ENCODE measurements at regions not wholly inside any gene's neighbourhood (a gene's known extent, or its start where the extent isn't known, plus 50 kb on each side); places are given as distances from the start of the nearest gene placed in this dataset.

DNA sequence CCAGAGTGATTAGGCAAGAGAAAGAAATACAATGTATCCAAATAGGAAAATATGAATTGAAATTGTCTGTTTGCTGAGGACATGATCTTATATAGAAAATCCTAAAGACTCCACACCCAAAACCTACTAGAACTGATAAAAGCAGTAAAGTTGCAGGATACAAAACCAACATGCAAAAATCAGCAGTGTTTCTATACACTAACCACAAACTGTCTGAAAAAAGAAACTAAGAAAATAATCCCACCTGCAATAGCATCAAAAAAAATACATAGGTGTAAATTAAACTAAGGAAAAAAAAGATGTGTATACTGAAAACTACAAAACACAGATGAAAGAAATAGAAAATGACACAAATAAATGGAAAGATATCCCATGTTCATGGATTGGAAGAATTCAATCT lies 203.6 kb upstream of the SETMAR start:
- H3K4me3 ChIP-seq (ENCODE audit: low read depth, low read length): no peak overlapping the region
- DNase-seq (ENCODE audit: low read depth): no peak
- TF ChIP-seq, protein P1, sequence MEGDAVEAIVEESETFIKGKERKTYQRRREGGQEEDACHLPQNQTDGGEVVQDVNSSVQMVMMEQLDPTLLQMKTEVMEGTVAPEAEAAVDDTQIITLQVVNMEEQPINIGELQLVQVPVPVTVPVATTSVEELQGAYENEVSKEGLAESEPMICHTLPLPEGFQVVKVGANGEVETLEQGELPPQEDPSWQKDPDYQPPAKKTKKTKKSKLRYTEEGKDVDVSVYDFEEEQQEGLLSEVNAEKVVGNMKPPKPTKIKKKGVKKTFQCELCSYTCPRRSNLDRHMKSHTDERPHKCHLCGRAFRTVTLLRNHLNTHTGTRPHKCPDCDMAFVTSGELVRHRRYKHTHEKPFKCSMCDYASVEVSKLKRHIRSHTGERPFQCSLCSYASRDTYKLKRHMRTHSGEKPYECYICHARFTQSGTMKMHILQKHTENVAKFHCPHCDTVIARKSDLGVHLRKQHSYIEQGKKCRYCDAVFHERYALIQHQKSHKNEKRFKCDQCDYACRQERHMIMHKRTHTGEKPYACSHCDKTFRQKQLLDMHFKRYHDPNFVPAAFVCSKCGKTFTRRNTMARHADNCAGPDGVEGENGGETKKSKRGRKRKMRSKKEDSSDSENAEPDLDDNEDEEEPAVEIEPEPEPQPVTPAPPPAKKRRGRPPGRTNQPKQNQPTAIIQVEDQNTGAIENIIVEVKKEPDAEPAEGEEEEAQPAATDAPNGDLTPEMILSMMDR (IDR thresholded peaks at IDR 0.05; ENCODE audit: control insufficient read depth, extremely low read depth, insufficient read depth): no peak

GRCh38 chr3:4107430-4107829 lies 195.7 kb upstream of the SETMAR start:
- H3K4me3 ChIP-seq (ENCODE audit: low read depth, low read length): no peak overlapping the region
- TF ChIP-seq, protein P1 (IDR thresholded peaks at IDR 0.05; ENCODE audit: control insufficient read depth, extremely low read depth, insufficient read depth): no peak
- DNase-seq (ENCODE audit: low read depth): no peak

GRCh38 chr3:4113811-4114522 lies 189.2 kb upstream of the SETMAR start:
- no peak for DNase-seq (ENCODE audit: low read depth)
- TF ChIP-seq, protein P1 (IDR thresholded peaks at IDR 0.05; ENCODE audit: control insufficient read depth, extremely low read depth, insufficient read depth): no peak
- H3K4me3 ChIP-seq (ENCODE audit: low read depth, low read length): no peak overlapping the region

DNA sequence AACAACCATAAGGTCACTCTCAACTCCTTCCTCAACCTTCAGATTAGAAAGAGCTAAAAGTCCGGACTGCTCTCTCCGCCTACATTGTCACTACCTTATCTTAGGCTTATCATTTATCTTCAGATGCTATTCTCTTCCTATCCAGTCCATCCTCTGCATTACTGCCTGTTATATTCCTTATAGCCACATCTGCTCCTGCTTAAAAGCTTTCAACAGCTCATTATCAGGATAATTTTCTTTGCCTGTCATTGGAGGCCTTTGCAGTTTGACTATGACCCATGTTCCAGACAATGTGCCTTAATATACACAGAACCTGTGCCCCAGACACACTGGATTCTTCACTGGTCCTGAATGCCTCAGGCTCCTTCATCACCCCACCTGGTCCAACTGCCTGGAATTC lies 184.1 kb upstream of the SETMAR start:
- no peak overlapping the region for H3K4me3 ChIP-seq (ENCODE audit: low read depth, low read length)
- no peak for DNase-seq (ENCODE audit: low read depth)
- TF ChIP-seq, protein P1 (IDR thresholded peaks at IDR 0.05; ENCODE audit: control insufficient read depth, extremely low read depth, insufficient read depth): no peak

DNA sequence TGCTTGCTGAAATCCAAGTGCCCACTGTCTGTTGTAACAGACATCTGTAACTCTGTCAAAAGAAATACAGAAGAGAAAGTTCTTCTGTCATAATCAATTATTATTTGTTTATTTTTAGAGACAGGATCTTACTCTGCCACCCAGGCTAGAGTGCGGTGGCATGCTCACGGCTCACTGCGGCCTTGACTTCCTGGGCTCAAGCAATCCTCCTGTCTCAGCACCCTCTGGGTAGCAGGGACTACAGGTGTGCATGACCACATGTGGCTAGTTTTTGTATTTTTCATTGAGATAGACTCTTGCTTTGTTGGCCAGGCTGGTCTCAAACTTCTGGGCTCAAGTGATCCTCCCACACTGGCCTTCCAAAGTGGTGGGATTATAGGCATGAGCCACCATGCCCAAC lies 177.6 kb upstream of the SETMAR start:
- DNase-seq (ENCODE audit: low read depth): no peak
- H3K4me3 ChIP-seq (ENCODE audit: low read depth, low read length): no peak overlapping the region
- TF ChIP-seq, protein P1 (IDR thresholded peaks at IDR 0.05; ENCODE audit: control insufficient read depth, extremely low read depth, insufficient read depth): no peak

- no peak for DNase-seq (ENCODE audit: low read depth)
- TF ChIP-seq, protein P1 (IDR thresholded peaks at IDR 0.05; ENCODE audit: control insufficient read depth, extremely low read depth, insufficient read depth): no peak
Observed at GRCh38 chr3:4138150-4138785, 164.9 kb upstream of the SETMAR start.

More at GRCh38 chr3:4138150-4138785, 164.9 kb upstream of the SETMAR start:
- H3K4me3 ChIP-seq (ENCODE audit: low read depth, low read length): no peak overlapping the region
